CD1c-positive myeloid dendritic cell (primary cell): ENCODE measurements at regions not wholly inside any gene's neighbourhood (a gene's known extent, or its start where the extent isn't known, plus 50 kb on each side); places are given as distances from the start of the nearest gene placed in this dataset.

Experiments
- DNase-seq: peaks from one replicate; pipeline ENCODE4 v3.0.0-alpha.2; 2016; ENCODE audit errors: extremely low spot score

- DNase-seq: no peak
These were observed 88.2 kb upstream of the CAMK2D start for GRCh38 chr4:113849771-113850170.

- no peak for DNase-seq
These were observed 86.2 kb upstream of the CAMK2D start for GRCh38 chr4:113847710-113848109.

- no peak for DNase-seq
These were observed 84.9 kb upstream of the CAMK2D start for GRCh38 chr4:113846433-113846832.

DNA sequence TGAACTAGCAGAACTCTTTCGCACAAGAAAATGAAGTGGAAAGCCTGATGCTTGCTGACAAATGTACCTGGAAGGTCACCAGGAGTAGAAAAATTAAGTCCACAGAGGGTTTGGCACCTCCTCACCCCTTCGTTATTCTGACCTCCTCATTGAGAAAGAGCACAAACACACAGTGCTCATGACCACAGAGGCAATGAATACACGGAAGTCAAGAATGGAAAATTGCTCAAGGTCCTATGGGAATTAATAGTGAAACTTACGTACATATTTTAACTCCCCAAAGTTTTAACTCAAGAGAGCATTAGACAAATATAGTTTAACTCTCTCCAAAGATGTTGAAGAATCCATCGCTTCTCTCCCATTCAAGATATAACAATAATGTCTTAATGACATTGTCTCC is 83.6 kb upstream of the CAMK2D start:
- no peak for DNase-seq

GRCh38 chr4:113844369-113844768 is 82.8 kb upstream of the CAMK2D start:
- DNase-seq: no peak

- no peak for DNase-seq
These were observed 79.3 kb upstream of the CAMK2D start for GRCh38 chr4:113840861-113841260.

DNA sequence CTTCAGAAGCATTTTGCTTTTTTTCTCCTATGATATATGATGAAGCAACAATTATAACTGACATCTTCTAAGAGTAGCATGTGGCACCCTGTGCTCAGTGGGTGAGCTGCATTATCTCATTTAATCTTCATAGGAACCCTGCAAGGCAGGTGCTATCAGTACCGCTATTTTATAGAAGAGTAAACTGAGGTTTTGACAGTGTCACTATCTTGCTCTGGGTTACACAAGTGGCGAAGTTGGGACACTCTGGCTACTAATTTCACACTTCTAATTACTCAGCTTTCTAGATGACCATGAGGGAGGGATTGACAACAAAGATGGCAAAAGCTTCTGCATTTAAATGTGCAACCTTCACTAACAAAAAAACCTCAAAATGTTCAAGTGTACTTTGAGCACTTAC is 76.9 kb upstream of the CAMK2D start:
- peak; percentile 38 for DNase-seq

DNA sequence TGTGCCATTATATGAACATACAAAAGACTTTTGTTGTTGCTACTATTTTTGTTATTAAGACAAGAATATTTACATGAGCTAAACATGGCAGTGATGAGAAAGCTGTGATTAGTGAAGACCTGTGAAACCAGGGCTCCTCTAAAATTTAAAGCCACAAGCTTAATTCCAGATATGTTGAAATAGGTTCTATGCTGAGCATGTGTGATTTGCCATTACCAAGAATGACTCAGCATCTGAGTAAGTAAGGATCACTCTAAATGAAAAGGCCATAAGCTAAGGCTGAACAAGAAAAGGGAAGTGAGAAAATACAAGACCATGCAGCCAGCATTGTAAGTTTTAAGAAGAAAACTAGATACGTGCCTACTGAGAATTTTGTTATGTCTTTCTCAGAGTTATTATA is 75.9 kb upstream of the CAMK2D start:
- DNase-seq: peak; percentile 88

GRCh38 chr4:113835005-113835404 is 73.5 kb upstream of the CAMK2D start:
- no peak for DNase-seq

GRCh38 chr4:113834298-113834697 is 72.8 kb upstream of the CAMK2D start:
- no peak for DNase-seq

DNA sequence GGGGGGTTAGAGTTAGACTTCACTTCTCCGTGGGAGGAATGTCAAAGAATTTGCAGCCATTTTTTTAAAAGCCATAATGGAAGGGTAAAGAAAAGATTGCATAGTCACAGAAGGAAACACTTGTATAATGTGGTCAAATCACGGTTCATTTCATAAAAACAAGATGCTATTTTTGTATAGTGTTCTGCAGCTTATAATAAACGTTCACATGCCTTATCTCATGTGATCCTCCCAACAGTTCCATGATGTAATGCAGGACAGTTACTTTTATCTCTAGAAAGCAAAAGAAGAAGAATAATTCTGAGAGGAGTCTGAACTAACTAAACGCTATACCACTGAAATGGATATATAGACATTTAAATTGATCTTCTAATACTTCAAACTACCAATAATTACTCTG is 71.3 kb upstream of the CAMK2D start:
- no peak for DNase-seq

DNA sequence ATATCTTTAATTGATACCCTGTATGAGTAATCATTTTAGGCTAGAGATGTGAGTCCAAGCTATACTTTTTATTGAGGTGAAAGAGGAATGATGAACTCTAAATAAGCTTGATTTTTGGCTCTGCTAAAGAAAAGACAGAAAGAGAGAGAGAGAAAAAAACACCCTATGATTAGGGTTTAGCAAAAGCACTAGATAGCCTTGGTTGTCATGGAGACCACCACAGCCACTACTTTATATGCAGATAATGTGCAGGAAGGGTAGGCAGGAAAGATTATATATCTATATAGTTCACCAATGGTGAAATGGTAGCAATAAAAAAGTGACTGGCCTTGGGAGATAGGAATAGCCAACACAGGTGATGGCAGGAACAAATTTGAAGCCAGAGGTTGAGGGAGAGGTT is 69.9 kb upstream of the CAMK2D start:
- no peak for DNase-seq

DNA sequence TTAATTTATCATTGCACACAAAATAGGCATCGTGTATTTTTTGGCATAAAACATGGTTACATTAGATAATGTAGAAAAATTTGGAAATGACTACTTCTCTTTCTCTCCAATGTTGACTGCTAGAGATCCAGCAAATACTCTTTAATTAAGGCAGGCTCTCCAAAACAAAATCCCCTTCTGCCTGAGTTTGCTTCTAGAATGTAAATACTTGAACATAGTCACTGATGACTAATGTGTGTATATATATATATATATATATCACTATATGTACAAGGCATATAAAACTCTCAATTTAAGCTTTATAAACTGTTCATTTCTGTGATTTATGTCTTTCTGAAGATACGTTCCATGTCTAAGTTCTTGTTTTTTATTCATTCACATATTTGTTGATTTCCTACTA is 67.2 kb upstream of the CAMK2D start:
- DNase-seq: no peak

DNA sequence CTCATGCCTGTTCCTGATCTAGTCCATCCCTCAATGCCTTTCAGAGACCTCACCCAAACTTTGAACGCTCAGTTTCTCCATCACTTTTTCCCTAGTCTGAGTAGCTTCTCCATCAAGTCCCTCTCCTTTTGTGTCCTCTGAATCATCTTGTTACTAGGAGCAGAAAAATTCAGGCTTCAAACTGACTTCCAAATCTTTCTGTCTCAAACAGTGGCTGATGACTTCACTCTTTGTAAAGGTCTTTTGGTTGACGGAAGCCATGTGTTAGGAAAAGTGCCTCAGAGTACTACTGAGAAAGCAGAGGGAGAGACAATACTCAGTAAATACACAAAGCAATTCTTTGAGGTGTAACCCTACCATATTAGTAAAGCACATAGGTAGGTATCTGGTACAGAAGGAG is 65.7 kb upstream of the CAMK2D start:
- no peak for DNase-seq

GRCh38 chr4:113826421-113826820 is 64.9 kb upstream of the CAMK2D start:
- DNase-seq: no peak

- peak; percentile 50 for DNase-seq
These were observed 63.7 kb upstream of the CAMK2D start for GRCh38 chr4:113825272-113825671.

DNA sequence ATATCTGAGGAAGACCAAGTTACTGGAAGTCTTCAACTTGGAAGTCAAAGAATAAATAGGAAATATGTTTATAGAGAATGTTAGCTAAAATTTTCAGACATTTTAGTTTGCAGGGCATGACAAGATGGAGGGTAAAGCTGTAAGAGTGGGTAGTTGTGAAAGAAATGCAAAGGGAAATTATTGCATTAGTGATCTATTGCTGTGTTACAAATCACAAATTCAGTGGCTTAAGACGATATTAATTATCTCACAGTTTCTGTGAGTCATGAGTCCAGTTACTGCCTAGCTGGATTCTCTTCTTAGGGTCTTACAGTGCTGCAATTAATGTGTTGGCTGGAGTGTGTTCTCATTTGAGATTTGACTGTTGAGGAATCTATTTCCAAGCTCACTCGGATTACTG is 62.9 kb upstream of the CAMK2D start:
- no peak for DNase-seq

- DNase-seq: peak; percentile 76
These were observed 61.7 kb upstream of the CAMK2D start for GRCh38 chr4:113823291-113823659.

- DNase-seq: peak; percentile 25
These were observed 61.2 kb upstream of the CAMK2D start for GRCh38 chr4:113822555-113823290.

- no peak for DNase-seq
These were observed 60.3 kb upstream of the CAMK2D start for GRCh38 chr4:113821856-113822255.

DNA sequence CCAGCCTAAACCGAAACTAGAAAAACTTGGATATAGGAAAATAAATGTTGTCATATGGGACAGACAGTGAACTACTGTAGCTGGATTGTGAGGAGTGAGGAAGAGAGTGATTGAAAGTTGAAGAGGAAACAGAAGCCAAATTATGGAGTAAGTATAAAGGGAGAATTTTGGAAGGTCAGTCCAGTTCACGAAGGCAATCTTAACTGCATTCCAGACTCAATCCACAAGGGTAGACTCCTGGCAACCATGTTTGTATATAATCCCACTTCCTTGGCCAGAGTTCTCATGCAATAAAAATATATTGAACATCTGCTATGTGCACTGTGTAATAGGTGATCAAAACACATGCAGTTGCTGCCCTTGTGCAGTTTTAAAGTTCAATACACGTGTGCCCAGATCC is 58.6 kb upstream of the CAMK2D start:
- no peak for DNase-seq

DNA sequence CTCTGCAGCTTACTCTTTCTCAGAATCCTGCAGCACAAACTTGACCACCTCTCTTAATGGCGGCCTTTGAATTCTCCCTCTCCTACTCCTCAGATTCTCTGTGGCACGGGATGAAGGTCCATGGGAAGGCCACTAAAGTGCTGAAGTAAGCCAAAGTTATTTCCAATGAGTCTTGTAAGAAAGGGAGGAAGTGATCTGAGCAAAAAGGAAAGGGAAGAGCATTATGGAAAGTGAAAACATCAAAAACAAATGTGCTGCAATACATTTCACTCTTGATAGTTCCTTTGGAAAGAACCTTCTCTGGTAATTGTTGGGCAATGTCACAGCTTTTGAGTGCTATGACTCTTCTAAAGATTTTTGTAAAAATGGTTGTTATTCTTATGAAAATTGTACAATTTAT is 54.3 kb upstream of the CAMK2D start:
- peak; percentile 70 for DNase-seq

DNA sequence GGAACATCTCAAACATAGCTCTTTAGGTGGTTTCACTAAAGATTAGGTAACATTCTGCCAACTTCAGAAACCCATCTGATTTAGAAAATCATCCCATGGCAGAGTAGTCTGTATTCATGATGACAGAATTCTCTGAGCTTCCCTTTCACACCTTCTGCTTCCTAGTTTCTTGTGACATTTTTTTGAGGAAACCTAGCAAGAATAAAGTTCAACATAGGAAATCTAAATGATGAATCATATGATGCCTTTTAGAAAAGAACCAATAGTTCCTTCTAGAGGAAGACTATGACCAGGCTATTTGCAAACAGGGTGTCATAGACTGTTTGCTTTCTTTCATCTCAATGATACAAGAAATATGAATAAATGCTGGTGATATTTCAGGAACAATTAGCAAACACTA is 49.8 kb upstream of the CAMK2D start:
- DNase-seq: peak; percentile 68
